ENCODE measurements at regions not wholly inside any gene's neighbourhood (a gene's known extent, or its start where the extent isn't known, plus 50 kb on each side); places are given as distances from the start of the nearest gene placed in this dataset.

DNA sequence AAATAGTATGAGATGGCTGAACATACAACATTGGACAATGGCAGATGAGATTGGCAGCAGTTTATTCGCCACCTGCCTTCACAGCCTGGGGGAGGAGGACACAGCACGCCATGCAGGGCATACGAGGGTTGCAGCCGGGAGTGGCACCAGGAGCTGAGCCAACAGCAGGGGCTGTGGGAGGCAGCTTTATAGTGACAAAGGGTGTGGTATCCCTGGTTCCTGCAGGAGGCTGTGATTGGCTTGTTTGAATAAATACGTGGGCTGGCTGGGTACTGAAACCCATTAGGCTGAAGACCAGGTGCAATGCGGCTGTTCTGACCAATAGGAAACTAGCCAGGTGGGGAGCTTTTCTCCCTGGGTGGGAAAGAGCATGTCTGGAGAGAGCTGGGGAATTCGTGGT lies 68.9 kb upstream of the LEP start:
- Histone ChIP-seq H3K4me2 (no peak overlapping the region), H3K79me2 (ENCODE audit: insufficient read depth) (no peaks in the 10 kb centered on the region), H4K20me1 (ENCODE audit: insufficient read depth) (no peaks in the 10 kb centered on the region), H3K36me3 (replicated peaks in 1 of 2; ENCODE audit: control insufficient read depth in 1 of 2, insufficient read depth in 2 of 2, low read length in 1 of 2) (no peaks in the 10 kb centered on the region), H3K9ac (no peak overlapping the region), H3K9me3 (no peaks in the 10 kb centered on the region), H3K4me1 (ENCODE audit: control insufficient read depth in 1 of 2, insufficient read depth in 2 of 2, low read depth in 1 of 2, low read length in 1 of 2) (peaks cover 0 to 5% of the 10 kb centered on the region in 2 experiments; a peak in 1 of 4 replicates), H3K4me3 (ENCODE audit: low read depth in 2 of 2, low read length in 1 of 2) (no peak overlapping the region), H3F3A (replicated peaks; ENCODE audit: insufficient read depth) (no peaks in the 10 kb centered on the region), H3K27ac (ENCODE audit: low read depth in 2 of 2, low read length in 1 of 2) (no peak overlapping the region), H3K9me2 (no peaks in the 10 kb centered on the region), H2AFZ (ENCODE audit: low read depth) (no peak overlapping the region), H3K27me3 (ENCODE audit: insufficient read depth) (no peaks in the 10 kb centered on the region; the same call in 1 of the 2 replicates)
- ChIA-PET CTCF (interaction anchor here (0.6 to 22.8 kb wide), 4 partner anchors 32 to 97 kb away, joined by 3 to 175 read pairs (median 9); no protein-coding TSS in a partner anchor), POLR2A (no interaction called here)
- no peak for DNase-seq
- WGBS (ENCODE audit: low lambda C conversion rate): 72% methylated on average over 7 of the region's 7 CpGs
- no peak for TF ChIP-seq CHD2 (IDR thresholded peaks at IDR 0.05; ENCODE audit: low read length, partially characterized antibody)
- TF ChIP-seq, protein P1, sequence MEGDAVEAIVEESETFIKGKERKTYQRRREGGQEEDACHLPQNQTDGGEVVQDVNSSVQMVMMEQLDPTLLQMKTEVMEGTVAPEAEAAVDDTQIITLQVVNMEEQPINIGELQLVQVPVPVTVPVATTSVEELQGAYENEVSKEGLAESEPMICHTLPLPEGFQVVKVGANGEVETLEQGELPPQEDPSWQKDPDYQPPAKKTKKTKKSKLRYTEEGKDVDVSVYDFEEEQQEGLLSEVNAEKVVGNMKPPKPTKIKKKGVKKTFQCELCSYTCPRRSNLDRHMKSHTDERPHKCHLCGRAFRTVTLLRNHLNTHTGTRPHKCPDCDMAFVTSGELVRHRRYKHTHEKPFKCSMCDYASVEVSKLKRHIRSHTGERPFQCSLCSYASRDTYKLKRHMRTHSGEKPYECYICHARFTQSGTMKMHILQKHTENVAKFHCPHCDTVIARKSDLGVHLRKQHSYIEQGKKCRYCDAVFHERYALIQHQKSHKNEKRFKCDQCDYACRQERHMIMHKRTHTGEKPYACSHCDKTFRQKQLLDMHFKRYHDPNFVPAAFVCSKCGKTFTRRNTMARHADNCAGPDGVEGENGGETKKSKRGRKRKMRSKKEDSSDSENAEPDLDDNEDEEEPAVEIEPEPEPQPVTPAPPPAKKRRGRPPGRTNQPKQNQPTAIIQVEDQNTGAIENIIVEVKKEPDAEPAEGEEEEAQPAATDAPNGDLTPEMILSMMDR (IDR thresholded peaks at IDR 0.05): no peak
- no peak for TF ChIP-seq RXRA (IDR thresholded peaks at IDR 0.05; ENCODE audit: borderline replicate concordance, low read depth)
- TF ChIP-seq, protein P2, sequence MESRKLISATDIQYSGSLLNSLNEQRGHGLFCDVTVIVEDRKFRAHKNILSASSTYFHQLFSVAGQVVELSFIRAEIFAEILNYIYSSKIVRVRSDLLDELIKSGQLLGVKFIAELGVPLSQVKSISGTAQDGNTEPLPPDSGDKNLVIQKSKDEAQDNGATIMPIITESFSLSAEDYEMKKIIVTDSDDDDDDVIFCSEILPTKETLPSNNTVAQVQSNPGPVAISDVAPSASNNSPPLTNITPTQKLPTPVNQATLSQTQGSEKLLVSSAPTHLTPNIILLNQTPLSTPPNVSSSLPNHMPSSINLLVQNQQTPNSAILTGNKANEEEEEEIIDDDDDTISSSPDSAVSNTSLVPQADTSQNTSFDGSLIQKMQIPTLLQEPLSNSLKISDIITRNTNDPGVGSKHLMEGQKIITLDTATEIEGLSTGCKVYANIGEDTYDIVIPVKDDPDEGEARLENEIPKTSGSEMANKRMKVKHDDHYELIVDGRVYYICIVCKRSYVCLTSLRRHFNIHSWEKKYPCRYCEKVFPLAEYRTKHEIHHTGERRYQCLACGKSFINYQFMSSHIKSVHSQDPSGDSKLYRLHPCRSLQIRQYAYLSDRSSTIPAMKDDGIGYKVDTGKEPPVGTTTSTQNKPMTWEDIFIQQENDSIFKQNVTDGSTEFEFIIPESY (IDR thresholded peaks at IDR 0.05; ENCODE audit: borderline replicate concordance, low read depth): no peak
- no peak for TF ChIP-seq RCOR1 (IDR thresholded peaks at IDR 0.05; ENCODE audit: low read length)
- TF ChIP-seq RFX5 (IDR thresholded peaks at IDR 0.05; ENCODE audit: low read length): no peak
- no peak for TF ChIP-seq SIN3A (IDR thresholded peaks at IDR 0.05; ENCODE audit: borderline replicate concordance, low read depth, low read length)
- TF ChIP-seq NRF1 (IDR thresholded peaks at IDR 0.05; ENCODE audit: low read depth, low read length): no peak
- no peak for TF ChIP-seq RAD21 (IDR thresholded peaks at IDR 0.05; ENCODE audit: low read length)
- no peak for TF ChIP-seq TAF1 (IDR thresholded peaks at IDR 0.05; ENCODE audit: borderline replicate concordance, low read depth, low read length)
- TF ChIP-seq, protein P3, sequence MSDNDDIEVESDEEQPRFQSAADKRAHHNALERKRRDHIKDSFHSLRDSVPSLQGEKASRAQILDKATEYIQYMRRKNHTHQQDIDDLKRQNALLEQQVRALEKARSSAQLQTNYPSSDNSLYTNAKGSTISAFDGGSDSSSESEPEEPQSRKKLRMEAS (IDR thresholded peaks at IDR 0.05; ENCODE audit: low read depth): no peak
- TF ChIP-seq MEF2A (IDR thresholded peaks at IDR 0.05; ENCODE audit: borderline replicate concordance, low read depth): no peak
- TF ChIP-seq, protein P4, sequence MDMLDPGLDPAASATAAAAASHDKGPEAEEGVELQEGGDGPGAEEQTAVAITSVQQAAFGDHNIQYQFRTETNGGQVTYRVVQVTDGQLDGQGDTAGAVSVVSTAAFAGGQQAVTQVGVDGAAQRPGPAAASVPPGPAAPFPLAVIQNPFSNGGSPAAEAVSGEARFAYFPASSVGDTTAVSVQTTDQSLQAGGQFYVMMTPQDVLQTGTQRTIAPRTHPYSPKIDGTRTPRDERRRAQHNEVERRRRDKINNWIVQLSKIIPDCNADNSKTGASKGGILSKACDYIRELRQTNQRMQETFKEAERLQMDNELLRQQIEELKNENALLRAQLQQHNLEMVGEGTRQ (IDR thresholded peaks at IDR 0.05; ENCODE audit: borderline replicate concordance, low read depth, low read length): no peak
- TF ChIP-seq NFIC (IDR thresholded peaks at IDR 0.05; ENCODE audit: borderline replicate concordance): no peak
- TF ChIP-seq POLR2AphosphoS5 (IDR thresholded peaks at IDR 0.05; ENCODE audit: low read depth, low read length): no peak
- no peak for TF ChIP-seq JUND (IDR thresholded peaks at IDR 0.05)
- TF ChIP-seq MXI1 (IDR thresholded peaks at IDR 0.05; ENCODE audit: low read depth, low read length): no peak
